Kidney tubule cell (primary cell): ENCODE measurements at regions not wholly inside any gene's neighbourhood (a gene's known extent, or its start where the extent isn't known, plus 50 kb on each side); places are given as distances from the start of the nearest gene placed in this dataset.

Experiments
- DNase-seq: peaks from one replicate; pipeline ENCODE4 v3.0.0-alpha.2; 2018; ENCODE audit warnings: low spot score

GRCh38 chr5:74028406-74028805 lies 402.4 kb downstream of the ARHGEF28 start:
- DNase-seq = peak; percentile 46

GRCh38 chr5:74027732-74028338 lies 401.8 kb downstream of the ARHGEF28 start:
- DNase-seq = no peak

- DNase-seq = no peak
Observed at GRCh38 chr5:74026310-74026709, 400.3 kb downstream of the ARHGEF28 start.

- no peak for DNase-seq
Observed at GRCh38 chr5:74021126-74021525, 395.1 kb downstream of the ARHGEF28 start.

GRCh38 chr5:74020503-74020902 lies 394.5 kb downstream of the ARHGEF28 start:
- DNase-seq = no peak

- DNase-seq = no peak
Observed at GRCh38 chr5:74019923-74020322, 393.9 kb downstream of the ARHGEF28 start.

GRCh38 chr5:74017786-74018211 lies 391.8 kb downstream of the ARHGEF28 start:
- DNase-seq = peak; percentile 77

GRCh38 chr5:74017112-74017511 lies 391.1 kb downstream of the ARHGEF28 start:
- DNase-seq = peak; percentile 82

GRCh38 chr5:74016373-74016772 lies 390.4 kb downstream of the ARHGEF28 start:
- DNase-seq = peak; percentile 15

- no peak for DNase-seq
Observed at GRCh38 chr5:74015716-74016115, 389.7 kb downstream of the ARHGEF28 start.

- no peak for DNase-seq
Observed at GRCh38 chr5:74013222-74013621, 387.2 kb downstream of the ARHGEF28 start.

GRCh38 chr5:74009502-74009901 lies 383.5 kb downstream of the ARHGEF28 start:
- DNase-seq = no peak

GRCh38 chr5:74007193-74007592 lies 381.2 kb downstream of the ARHGEF28 start:
- no peak for DNase-seq

- no peak for DNase-seq
Observed at GRCh38 chr5:73999297-73999696, 373.3 kb downstream of the ARHGEF28 start.

- no peak for DNase-seq
Observed at GRCh38 chr5:73998489-73998888, 372.5 kb downstream of the ARHGEF28 start.

- peak; percentile 17 for DNase-seq
Observed at GRCh38 chr5:73997960-73998359, 372.0 kb downstream of the ARHGEF28 start.

GRCh38 chr5:73996151-73996755 lies 370.3 kb downstream of the ARHGEF28 start:
- DNase-seq = peak; percentile 35

- DNase-seq = no peak
Observed at GRCh38 chr5:73994963-73995362, 369.0 kb downstream of the ARHGEF28 start.
